ENCODE measurements at regions not wholly inside any gene's neighbourhood (a gene's known extent, or its start where the extent isn't known, plus 50 kb on each side); places are given as distances from the start of the nearest gene placed in this dataset.
A peak's percentile ranks its signal among the peaks of the same experiment; 100 is the strongest.

GRCh38 chr3:177550667-177551066 lies 353.4 kb upstream of the TBL1XR1 start:
- DNase-seq = no peak

GRCh38 chr3:177551431-177551836 lies 354.2 kb upstream of the TBL1XR1 start:
- peak; percentile 12 for DNase-seq

GRCh38 chr3:177552051-177552450 lies 354.8 kb upstream of the TBL1XR1 start:
- no peak for DNase-seq

- no peak for DNase-seq
These were observed 355.7 kb upstream of the TBL1XR1 start for GRCh38 chr3:177553012-177553411.

- DNase-seq = no peak
These were observed 356.3 kb upstream of the TBL1XR1 start for GRCh38 chr3:177553579-177553978.

GRCh38 chr3:177554895-177555759 lies 357.8 kb upstream of the TBL1XR1 start:
- no peak for DNase-seq

- DNase-seq = no peak
These were observed 360.3 kb upstream of the TBL1XR1 start for GRCh38 chr3:177557548-177557947.

GRCh38 chr3:177561365-177561764 lies 364.1 kb upstream of the TBL1XR1 start:
- DNase-seq = no peak

GRCh38 chr3:177561769-177562392 lies 364.6 kb upstream of the TBL1XR1 start:
- no peak for DNase-seq

- DNase-seq = no peak
These were observed 366.0 kb upstream of the TBL1XR1 start for GRCh38 chr3:177563243-177563780.

- DNase-seq = no peak
These were observed 366.5 kb upstream of the TBL1XR1 start for GRCh38 chr3:177563792-177564191.

GRCh38 chr3:177565981-177566380 lies 368.7 kb upstream of the TBL1XR1 start:
- DNase-seq = no peak

- no peak for DNase-seq
These were observed 370.6 kb upstream of the TBL1XR1 start for GRCh38 chr3:177567833-177568232.

GRCh38 chr3:177569193-177569592 lies 371.9 kb upstream of the TBL1XR1 start:
- DNase-seq = no peak

GRCh38 chr3:177569875-177570657 lies 372.8 kb upstream of the TBL1XR1 start:
- DNase-seq = no peak

GRCh38 chr3:177571271-177571943 lies 374.1 kb upstream of the TBL1XR1 start:
- DNase-seq = no peak

- no peak for DNase-seq
These were observed 374.6 kb upstream of the TBL1XR1 start for GRCh38 chr3:177571944-177572315.

- DNase-seq = no peak
These were observed 377.1 kb upstream of the TBL1XR1 start for GRCh38 chr3:177574222-177574856.

GRCh38 chr3:177576746-177577145 lies 379.5 kb upstream of the TBL1XR1 start:
- DNase-seq = no peak

GRCh38 chr3:177578488-177578887 lies 381.2 kb upstream of the TBL1XR1 start:
- no peak for DNase-seq

GRCh38 chr3:177579419-177579818 lies 382.1 kb upstream of the TBL1XR1 start:
- no peak for DNase-seq

- DNase-seq = no peak
These were observed 383.2 kb upstream of the TBL1XR1 start for GRCh38 chr3:177580437-177580836.
